ENCODE measurements at regions not wholly inside any gene's neighbourhood (a gene's known extent, or its start where the extent isn't known, plus 50 kb on each side); places are given as distances from the start of the nearest gene placed in this dataset.
"Not testable (repeated sequence)": the region's sequence is repeated elsewhere in the genome, so short reads cannot be mapped to it uniquely, and the experiment has no call there.

DNA sequence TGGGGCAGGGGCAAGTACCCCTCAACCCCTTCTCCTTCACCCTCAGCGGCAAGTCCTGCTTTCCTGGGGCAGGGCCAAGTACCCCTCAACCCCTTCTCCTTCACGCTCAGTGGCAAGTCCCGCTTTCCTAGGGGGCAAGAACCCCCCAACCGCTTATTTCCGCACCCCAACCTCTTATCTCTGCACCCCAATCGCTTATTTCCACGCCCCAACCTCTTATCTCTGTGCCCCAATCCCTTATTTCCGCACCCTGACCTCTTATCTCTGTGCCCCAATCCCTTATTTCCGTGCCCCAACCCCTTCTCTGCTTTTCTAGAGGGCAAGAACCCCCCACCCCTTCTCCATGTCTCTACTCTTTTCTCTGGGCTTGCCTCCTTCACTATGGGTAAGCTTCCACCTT lies 109.2 kb upstream of the PELI1 start:
- TF ChIP-seq POLR2A (IDR thresholded peaks at IDR 0.05; ENCODE audit: low read depth, low read length); TAF1 (IDR thresholded peaks at IDR 0.05; ENCODE audit: low read depth, low read length); POLR2AphosphoS5 (IDR thresholded peaks at IDR 0.05; ENCODE audit: low read depth, low read length); SPI1 (IDR thresholded peaks at IDR 0.05; ENCODE audit: low read depth, low read length); PAX5 (IDR thresholded peaks at IDR 0.05; ENCODE audit: insufficient read depth, low read length, severe bottlenecking); POU2F2 (IDR thresholded peaks at IDR 0.05; ENCODE audit: low read depth, low read length): not testable (repeated sequence)
